Smooth muscle cell (in vitro differentiated cells): ENCODE measurements at regions not wholly inside any gene's neighbourhood (a gene's known extent, or its start where the extent isn't known, plus 50 kb on each side); places are given as distances from the start of the nearest gene placed in this dataset.

Experiments used
- DNase-seq: peaks from one replicate; lab custom pipeline; 2025; ENCODE audit not compliant: unreplicated experiment; lab: John Stamatoyannopoulos, UW
- H2AFZ ChIP-seq: fragments of 200-600 bp; sonication (generic); 2 replicates; pipeline ENCODE4 v1.6.0; 2016; ENCODE audit warnings: antibody characterized with exemption, low read depth, mild to moderate bottlenecking
- H3F3A ChIP-seq: fragments of 200-600 bp; sonication (generic); 2 replicates; pipeline ENCODE4 v1.6.0; 2017; ENCODE audit warnings: antibody characterized with exemption, low read depth
- H3K27ac ChIP-seq: fragments of 200-600 bp; sonication (generic); 2 replicates; pipeline ENCODE4 v1.5.1; 2016; ENCODE audit warnings: low read depth, mild to moderate bottlenecking
- H3K27me3 ChIP-seq: fragments of 200-600 bp; sonication (generic); 2 replicates; pipeline ENCODE4 v1.6.1; 2016; ENCODE audit warnings: low read depth, mild to moderate bottlenecking
- H3K36me3 ChIP-seq: fragments of 200-600 bp; sonication (generic); 2 replicates; pipeline ENCODE4 v1.5.1; 2016; ENCODE audit warnings: low read depth
- H3K4me1 ChIP-seq: fragments of 200-600 bp; sonication (generic); 2 replicates; pipeline ENCODE4 v1.5.1; 2016; ENCODE audit warnings: low read depth
- H3K4me2 ChIP-seq: fragments of 200-600 bp; sonication (generic); 2 replicates; pipeline ENCODE4 v1.6.0; 2016; ENCODE audit warnings: mild to moderate bottlenecking
- H3K4me3 ChIP-seq: fragments of 200-600 bp; sonication (generic); 2 replicates; pipeline ENCODE4 v1.5.1; 2016; ENCODE audit warnings: mild to moderate bottlenecking
- H3K79me2 ChIP-seq: fragments of 200-600 bp; sonication (generic); 2 replicates; pipeline ENCODE4 v1.6.0; 2016; ENCODE audit warnings: low read depth, mild to moderate bottlenecking
- H3K9ac ChIP-seq: fragments of 200-600 bp; sonication (generic); 2 replicates; pipeline ENCODE4 v1.6.0; 2016; ENCODE audit warnings: low read depth
- H3K9me3 ChIP-seq: fragments of 200-600 bp; sonication (generic); replicated peaks from 2 replicates; pipeline ENCODE4 v1.5.1; 2016; ENCODE audit warnings: low read depth
- H4K20me1 ChIP-seq: fragments of 200-600 bp; sonication (generic); 2 replicates; pipeline ENCODE4 v1.6.0; 2016; ENCODE audit warnings: low read depth
- CTCF ChIP-seq: fragments of 200-600 bp; sonication (generic); IDR thresholded peaks from 2 replicates; pipeline ENCODE4 v1.5.1; 2017; ENCODE audit warnings: borderline replicate concordance, mild to moderate bottlenecking, antibody characterized with exemption; ENCODE audit not compliant: insufficient read depth, poor library complexity, severe bottlenecking
- WGBS: methylation state at CpG from one replicate; pipeline ENCODE4 v1.1.7; 2016; ENCODE audit warnings: low lambda C conversion rate; 5-methylcytosine and 5-hydroxymethylcytosine counted together

- Histone ChIP-seq H3K27me3 (no peaks in the 10 kb centered on the region), H3K4me2 (no peak overlapping the region), H3K4me3 (no peak overlapping the region), H2AFZ (no peak overlapping the region), H3K79me2 (no peaks in the 10 kb centered on the region), H3K27ac (no peak overlapping the region), H3K36me3 (no peaks in the 10 kb centered on the region), H3F3A (no peaks in the 10 kb centered on the region), H3K4me1 (no peaks in the 10 kb centered on the region), H4K20me1 (no peaks in the 10 kb centered on the region), H3K9me3 (no peaks in the 10 kb centered on the region), H3K9ac (no peak overlapping the region)
- DNase-seq: no peak
- 36% methylated on average over 12 of the region's 12 CpGs for WGBS
- no peak for TF ChIP-seq CTCF
These were observed 126.7 kb upstream of the ZNF32 start for GRCh38 chr10:43775384-43775783.

GRCh38 chr10:43774234-43774769 is 125.6 kb upstream of the ZNF32 start:
- Histone ChIP-seq H3F3A (no peaks in the 10 kb centered on the region), H3K27me3 (no peaks in the 10 kb centered on the region), H3K27ac (no peak overlapping the region), H2AFZ (no peak overlapping the region), H3K4me3 (no peak overlapping the region), H3K9ac (no peak overlapping the region), H3K9me3 (no peaks in the 10 kb centered on the region), H3K36me3 (no peaks in the 10 kb centered on the region), H4K20me1 (no peaks in the 10 kb centered on the region), H3K4me1 (no peaks in the 10 kb centered on the region), H3K79me2 (no peaks in the 10 kb centered on the region), H3K4me2 (no peak overlapping the region)
- 90% methylated on average over 5 of the region's 5 CpGs for WGBS
- TF ChIP-seq CTCF: no peak
- no peak for DNase-seq

GRCh38 chr10:43773736-43774135 is 125.1 kb upstream of the ZNF32 start:
- Histone ChIP-seq H3K4me3 (no peak overlapping the region), H3K36me3 (no peaks in the 10 kb centered on the region), H3K4me2 (no peak overlapping the region), H3K27ac (no peak overlapping the region), H3F3A (no peaks in the 10 kb centered on the region), H3K9ac (no peak overlapping the region), H3K27me3 (no peaks in the 10 kb centered on the region), H2AFZ (no peak overlapping the region), H4K20me1 (no peaks in the 10 kb centered on the region), H3K79me2 (no peaks in the 10 kb centered on the region), H3K4me1 (no peaks in the 10 kb centered on the region), H3K9me3 (no peaks in the 10 kb centered on the region)
- no peak for DNase-seq
- 70% methylated on average over 1 of the region's 1 CpG for WGBS
- TF ChIP-seq CTCF: no peak

- H3K9me3 ChIP-seq: no peaks in the 10 kb centered on the region
- no peak overlapping the region for H3K4me3 ChIP-seq
- no peaks in the 10 kb centered on the region for H3K27me3 ChIP-seq
- no peak for DNase-seq
- no peak for TF ChIP-seq CTCF
- H3K36me3 ChIP-seq: no peaks in the 10 kb centered on the region
- no peak overlapping the region for H2AFZ ChIP-seq
- no peaks in the 10 kb centered on the region for H3K79me2 ChIP-seq
- H3K27ac ChIP-seq: no peak overlapping the region
- 44% methylated on average over 2 of the region's 2 CpGs for WGBS
- no peak overlapping the region for H3K9ac ChIP-seq
- H4K20me1 ChIP-seq: no peaks in the 10 kb centered on the region
- no peak overlapping the region for H3K4me2 ChIP-seq
- no peaks in the 10 kb centered on the region for H3K4me1 ChIP-seq
- H3F3A ChIP-seq: no peaks in the 10 kb centered on the region
These were observed 123.5 kb upstream of the ZNF32 start for GRCh38 chr10:43772171-43772570.
